ENCODE measurements at regions not wholly inside any gene's neighbourhood (a gene's known extent, or its start where the extent isn't known, plus 50 kb on each side); places are given as distances from the start of the nearest gene placed in this dataset.

DNA sequence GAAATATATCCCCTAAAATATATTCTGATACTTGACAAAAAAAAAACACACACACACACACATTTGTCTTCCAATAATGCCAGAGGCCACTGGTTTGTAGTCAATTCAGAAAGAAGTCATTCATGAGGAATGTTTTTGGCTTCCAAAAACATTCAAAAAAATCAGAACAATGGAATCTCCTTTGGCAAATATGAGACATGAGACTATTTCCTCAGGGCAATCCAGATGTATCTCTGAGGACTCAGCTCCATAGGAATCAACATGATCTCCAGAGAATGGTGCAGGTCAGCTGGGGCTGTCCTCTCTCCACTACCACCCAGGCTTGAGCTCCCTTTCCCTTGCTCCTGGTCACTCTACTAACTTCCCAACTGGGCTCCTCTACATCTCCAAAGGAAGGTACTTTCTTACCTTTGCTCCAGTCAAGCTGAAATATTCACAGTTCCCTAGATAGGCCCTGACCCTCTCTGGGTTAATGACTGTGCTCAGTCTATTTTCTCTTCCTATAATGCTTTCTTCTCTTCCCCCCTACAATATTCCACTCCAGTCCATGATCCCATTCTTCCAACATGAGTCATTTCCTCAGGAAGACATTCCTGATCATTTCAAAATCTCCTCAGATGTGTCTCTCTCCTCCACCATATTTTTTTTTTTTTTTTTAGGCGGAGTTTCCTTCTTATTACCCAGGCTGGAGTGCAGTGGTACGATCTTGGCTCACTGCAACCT lies 145.3 kb downstream of the C1D start (continued):
- TF ChIP-seq, protein P1, sequence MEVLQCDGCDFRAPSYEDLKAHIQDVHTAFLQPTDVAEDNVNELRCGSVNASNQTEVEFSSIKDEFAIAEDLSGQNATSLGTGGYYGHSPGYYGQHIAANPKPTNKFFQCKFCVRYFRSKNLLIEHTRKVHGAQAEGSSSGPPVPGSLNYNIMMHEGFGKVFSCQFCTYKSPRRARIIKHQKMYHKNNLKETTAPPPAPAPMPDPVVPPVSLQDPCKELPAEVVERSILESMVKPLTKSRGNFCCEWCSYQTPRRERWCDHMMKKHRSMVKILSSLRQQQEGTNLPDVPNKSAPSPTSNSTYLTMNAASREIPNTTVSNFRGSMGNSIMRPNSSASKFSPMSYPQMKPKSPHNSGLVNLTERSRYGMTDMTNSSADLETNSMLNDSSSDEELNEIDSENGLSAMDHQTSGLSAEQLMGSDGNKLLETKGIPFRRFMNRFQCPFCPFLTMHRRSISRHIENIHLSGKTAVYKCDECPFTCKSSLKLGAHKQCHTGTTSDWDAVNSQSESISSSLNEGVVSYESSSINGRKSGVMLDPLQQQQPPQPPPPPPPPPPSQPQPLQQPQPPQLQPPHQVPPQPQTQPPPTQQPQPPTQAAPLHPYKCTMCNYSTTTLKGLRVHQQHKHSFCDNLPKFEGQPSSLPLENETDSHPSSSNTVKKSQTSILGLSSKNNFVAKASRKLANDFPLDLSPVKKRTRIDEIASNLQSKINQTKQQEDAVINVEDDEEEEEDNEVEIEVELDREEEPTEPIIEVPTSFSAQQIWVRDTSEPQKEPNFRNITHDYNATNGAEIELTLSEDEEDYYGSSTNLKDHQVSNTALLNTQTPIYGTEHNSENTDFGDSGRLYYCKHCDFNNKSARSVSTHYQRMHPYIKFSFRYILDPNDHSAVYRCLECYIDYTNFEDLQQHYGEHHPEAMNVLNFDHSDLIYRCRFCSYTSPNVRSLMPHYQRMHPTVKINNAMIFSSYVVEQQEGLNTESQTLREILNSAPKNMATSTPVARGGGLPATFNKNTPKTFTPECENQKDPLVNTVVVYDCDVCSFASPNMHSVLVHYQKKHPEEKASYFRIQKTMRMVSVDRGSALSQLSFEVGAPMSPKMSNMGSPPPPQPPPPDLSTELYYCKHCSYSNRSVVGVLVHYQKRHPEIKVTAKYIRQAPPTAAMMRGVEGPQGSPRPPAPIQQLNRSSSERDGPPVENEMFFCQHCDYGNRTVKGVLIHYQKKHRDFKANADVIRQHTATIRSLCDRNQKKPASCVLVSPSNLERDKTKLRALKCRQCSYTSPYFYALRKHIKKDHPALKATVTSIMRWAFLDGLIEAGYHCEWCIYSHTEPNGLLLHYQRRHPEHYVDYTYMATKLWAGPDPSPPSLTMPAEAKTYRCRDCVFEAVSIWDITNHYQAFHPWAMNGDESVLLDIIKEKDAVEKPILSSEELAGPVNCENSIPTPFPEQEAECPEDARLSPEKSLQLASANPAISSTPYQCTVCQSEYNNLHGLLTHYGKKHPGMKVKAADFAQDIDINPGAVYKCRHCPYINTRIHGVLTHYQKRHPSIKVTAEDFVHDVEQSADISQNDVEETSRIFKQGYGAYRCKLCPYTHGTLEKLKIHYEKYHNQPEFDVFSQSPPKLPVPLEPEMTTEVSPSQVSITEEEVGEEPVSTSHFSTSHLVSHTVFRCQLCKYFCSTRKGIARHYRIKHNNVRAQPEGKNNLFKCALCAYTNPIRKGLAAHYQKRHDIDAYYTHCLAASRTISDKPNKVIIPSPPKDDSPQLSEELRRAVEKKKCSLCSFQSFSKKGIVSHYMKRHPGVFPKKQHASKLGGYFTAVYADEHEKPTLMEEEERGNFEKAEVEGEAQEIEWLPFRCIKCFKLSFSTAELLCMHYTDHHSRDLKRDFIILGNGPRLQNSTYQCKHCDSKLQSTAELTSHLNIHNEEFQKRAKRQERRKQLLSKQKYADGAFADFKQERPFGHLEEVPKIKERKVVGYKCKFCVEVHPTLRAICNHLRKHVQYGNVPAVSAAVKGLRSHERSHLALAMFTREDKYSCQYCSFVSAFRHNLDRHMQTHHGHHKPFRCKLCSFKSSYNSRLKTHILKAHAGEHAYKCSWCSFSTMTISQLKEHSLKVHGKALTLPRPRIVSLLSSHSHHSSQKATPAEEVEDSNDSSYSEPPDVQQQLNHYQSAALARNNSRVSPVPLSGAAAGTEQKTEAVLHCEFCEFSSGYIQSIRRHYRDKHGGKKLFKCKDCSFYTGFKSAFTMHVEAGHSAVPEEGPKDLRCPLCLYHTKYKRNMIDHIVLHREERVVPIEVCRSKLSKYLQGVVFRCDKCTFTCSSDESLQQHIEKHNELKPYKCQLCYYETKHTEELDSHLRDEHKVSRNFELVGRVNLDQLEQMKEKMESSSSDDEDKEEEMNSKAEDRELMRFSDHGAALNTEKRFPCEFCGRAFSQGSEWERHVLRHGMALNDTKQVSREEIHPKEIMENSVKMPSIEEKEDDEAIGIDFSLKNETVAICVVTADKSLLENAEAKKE (CRISPR knock-in tag; IDR thresholded peaks at IDR 0.05): no peak
- TF ChIP-seq, protein P2, sequence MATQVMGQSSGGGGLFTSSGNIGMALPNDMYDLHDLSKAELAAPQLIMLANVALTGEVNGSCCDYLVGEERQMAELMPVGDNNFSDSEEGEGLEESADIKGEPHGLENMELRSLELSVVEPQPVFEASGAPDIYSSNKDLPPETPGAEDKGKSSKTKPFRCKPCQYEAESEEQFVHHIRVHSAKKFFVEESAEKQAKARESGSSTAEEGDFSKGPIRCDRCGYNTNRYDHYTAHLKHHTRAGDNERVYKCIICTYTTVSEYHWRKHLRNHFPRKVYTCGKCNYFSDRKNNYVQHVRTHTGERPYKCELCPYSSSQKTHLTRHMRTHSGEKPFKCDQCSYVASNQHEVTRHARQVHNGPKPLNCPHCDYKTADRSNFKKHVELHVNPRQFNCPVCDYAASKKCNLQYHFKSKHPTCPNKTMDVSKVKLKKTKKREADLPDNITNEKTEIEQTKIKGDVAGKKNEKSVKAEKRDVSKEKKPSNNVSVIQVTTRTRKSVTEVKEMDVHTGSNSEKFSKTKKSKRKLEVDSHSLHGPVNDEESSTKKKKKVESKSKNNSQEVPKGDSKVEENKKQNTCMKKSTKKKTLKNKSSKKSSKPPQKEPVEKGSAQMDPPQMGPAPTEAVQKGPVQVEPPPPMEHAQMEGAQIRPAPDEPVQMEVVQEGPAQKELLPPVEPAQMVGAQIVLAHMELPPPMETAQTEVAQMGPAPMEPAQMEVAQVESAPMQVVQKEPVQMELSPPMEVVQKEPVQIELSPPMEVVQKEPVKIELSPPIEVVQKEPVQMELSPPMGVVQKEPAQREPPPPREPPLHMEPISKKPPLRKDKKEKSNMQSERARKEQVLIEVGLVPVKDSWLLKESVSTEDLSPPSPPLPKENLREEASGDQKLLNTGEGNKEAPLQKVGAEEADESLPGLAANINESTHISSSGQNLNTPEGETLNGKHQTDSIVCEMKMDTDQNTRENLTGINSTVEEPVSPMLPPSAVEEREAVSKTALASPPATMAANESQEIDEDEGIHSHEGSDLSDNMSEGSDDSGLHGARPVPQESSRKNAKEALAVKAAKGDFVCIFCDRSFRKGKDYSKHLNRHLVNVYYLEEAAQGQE (IDR thresholded peaks at IDR 0.05; ENCODE audit: unreplicated experiment): no peak
- TF ChIP-seq, protein P3, sequence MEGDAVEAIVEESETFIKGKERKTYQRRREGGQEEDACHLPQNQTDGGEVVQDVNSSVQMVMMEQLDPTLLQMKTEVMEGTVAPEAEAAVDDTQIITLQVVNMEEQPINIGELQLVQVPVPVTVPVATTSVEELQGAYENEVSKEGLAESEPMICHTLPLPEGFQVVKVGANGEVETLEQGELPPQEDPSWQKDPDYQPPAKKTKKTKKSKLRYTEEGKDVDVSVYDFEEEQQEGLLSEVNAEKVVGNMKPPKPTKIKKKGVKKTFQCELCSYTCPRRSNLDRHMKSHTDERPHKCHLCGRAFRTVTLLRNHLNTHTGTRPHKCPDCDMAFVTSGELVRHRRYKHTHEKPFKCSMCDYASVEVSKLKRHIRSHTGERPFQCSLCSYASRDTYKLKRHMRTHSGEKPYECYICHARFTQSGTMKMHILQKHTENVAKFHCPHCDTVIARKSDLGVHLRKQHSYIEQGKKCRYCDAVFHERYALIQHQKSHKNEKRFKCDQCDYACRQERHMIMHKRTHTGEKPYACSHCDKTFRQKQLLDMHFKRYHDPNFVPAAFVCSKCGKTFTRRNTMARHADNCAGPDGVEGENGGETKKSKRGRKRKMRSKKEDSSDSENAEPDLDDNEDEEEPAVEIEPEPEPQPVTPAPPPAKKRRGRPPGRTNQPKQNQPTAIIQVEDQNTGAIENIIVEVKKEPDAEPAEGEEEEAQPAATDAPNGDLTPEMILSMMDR (conservative IDR thresholded peaks at IDR 0.05; ENCODE audit: low read depth in 2 of 2): no peak
- TF ChIP-seq CREB1 (CRISPR knock-in tag; IDR thresholded peaks at IDR 0.05; ENCODE audit: low read depth) (no peak), ZNF331 (CRISPR knock-in tag; IDR thresholded peaks at IDR 0.05; ENCODE audit: low read depth) (no peak)
